EL (cell line): ENCODE measurements at regions not wholly inside any gene's neighbourhood (a gene's known extent, or its start where the extent isn't known, plus 50 kb on each side); places are given as distances from the start of the nearest gene placed in this dataset.
A peak's percentile ranks its signal among the peaks of the same experiment; 100 is the strongest.
"Not testable (repeated sequence)": the region's sequence is repeated elsewhere in the genome, so short reads cannot be mapped to it uniquely, and the experiment has no call there.

ENCODE experiments used
- DNase-seq: peaks from one replicate; pipeline ENCODE4 v3.0.0-alpha.2; 2016

- no peak for DNase-seq
Observed at GRCh38 chr10:114872519-114873087, 51.0 kb downstream of the FHIP2A start.

- no peak for DNase-seq
Observed at GRCh38 chr10:114874827-114875411, 53.3 kb downstream of the FHIP2A start.

- not testable (repeated sequence) for DNase-seq
Observed at GRCh38 chr10:114875590-114876081, 54.1 kb downstream of the FHIP2A start.

GRCh38 chr10:114876169-114876568 lies 54.6 kb downstream of the FHIP2A start:
- no peak for DNase-seq

- peak; percentile 73 for DNase-seq
Observed at GRCh38 chr10:114876602-114877300, 55.2 kb downstream of the FHIP2A start.

GRCh38 chr10:114877301-114877644 lies 55.7 kb downstream of the FHIP2A start:
- DNase-seq: no peak

GRCh38 chr10:114879093-114879492 lies 57.5 kb downstream of the FHIP2A start:
- no peak for DNase-seq

- DNase-seq: peak; percentile 41
Observed at GRCh38 chr10:114879541-114880158, 58.1 kb downstream of the FHIP2A start.

- DNase-seq: no peak
Observed at GRCh38 chr10:114881417-114881816, 56.6 kb upstream of the TRUB1 start.

GRCh38 chr10:114881901-114882300 lies 56.1 kb upstream of the TRUB1 start:
- no peak for DNase-seq

- DNase-seq: no peak
Observed at GRCh38 chr10:114885443-114885842, 52.6 kb upstream of the TRUB1 start.
